ENCODE measurements at regions not wholly inside any gene's neighbourhood (a gene's known extent, or its start where the extent isn't known, plus 50 kb on each side); places are given as distances from the start of the nearest gene placed in this dataset.

DNA sequence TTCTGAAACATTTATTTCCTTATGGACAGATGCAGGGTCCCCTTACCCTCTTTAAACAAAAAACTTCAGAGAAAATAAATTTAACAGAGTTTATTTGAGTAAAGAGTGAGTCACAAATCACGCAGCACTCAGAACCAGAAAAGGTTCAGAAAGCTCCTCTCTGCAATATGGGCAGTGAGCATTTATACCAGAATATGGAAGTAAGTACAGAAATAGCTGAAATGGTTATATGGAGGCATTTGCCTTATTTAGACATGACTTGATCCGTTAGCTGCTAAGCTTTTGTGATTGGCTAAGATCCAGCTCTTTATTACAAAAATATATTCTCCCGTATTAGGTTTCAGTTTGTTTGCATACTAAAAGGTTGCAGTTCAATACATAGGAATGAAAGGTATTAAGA is 1554.1 kb downstream of the EFNA5 start:
- TF ChIP-seq, protein P1, sequence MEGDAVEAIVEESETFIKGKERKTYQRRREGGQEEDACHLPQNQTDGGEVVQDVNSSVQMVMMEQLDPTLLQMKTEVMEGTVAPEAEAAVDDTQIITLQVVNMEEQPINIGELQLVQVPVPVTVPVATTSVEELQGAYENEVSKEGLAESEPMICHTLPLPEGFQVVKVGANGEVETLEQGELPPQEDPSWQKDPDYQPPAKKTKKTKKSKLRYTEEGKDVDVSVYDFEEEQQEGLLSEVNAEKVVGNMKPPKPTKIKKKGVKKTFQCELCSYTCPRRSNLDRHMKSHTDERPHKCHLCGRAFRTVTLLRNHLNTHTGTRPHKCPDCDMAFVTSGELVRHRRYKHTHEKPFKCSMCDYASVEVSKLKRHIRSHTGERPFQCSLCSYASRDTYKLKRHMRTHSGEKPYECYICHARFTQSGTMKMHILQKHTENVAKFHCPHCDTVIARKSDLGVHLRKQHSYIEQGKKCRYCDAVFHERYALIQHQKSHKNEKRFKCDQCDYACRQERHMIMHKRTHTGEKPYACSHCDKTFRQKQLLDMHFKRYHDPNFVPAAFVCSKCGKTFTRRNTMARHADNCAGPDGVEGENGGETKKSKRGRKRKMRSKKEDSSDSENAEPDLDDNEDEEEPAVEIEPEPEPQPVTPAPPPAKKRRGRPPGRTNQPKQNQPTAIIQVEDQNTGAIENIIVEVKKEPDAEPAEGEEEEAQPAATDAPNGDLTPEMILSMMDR (conservative IDR thresholded peaks at IDR 0.05) = no peak
- no peak overlapping the region for H2BK120ac ChIP-seq (ENCODE audit: low read depth, low read length, poor library complexity, severe bottlenecking)
- H4K91ac ChIP-seq (ENCODE audit: insufficient read length, low read depth, low read length) = no peak overlapping the region
- H3K27ac ChIP-seq (ENCODE audit: insufficient read length, low read depth, low read length) = no peak overlapping the region
- H3K36me3 Mint-ChIP-seq (ENCODE audit: insufficient read depth in 1 of 3, low read depth in 3 of 3) = peaks cover 24 to 33% (median 29%) of the 10 kb centered on the region in 3 experiments
- H3K56ac ChIP-seq (ENCODE audit: insufficient read length, low read depth, low read length) = no peak overlapping the region
- H2AK5ac ChIP-seq (ENCODE audit: insufficient read length, low read length) = no peak overlapping the region
- H2BK20ac ChIP-seq (ENCODE audit: low read depth, low read length, poor library complexity, severe bottlenecking) = no peak overlapping the region
- no peak overlapping the region for H2AFZ ChIP-seq (ENCODE audit: low read length)
- no peak overlapping the region for H3T11ph ChIP-seq (ENCODE audit: low read length)
- H3K4me1 Mint-ChIP-seq = peaks cover 11 to 17% of the 10 kb centered on the region in 2 experiments
- no peak overlapping the region for H4K8ac ChIP-seq (replicated peaks; ENCODE audit: insufficient read length, low read depth, low read length)
- H3K4ac ChIP-seq (ENCODE audit: low read depth, low read length) = no peak overlapping the region
- no peak overlapping the region for H3K18ac ChIP-seq (ENCODE audit: insufficient read length, low read depth, low read length)
- no peaks in the 10 kb centered on the region for H3K4me1 ChIP-seq (ENCODE audit: insufficient read depth, low read length)
- H3K14ac ChIP-seq (ENCODE audit: insufficient read depth, low read length) = no peak overlapping the region
- no peak overlapping the region for H2BK15ac ChIP-seq (ENCODE audit: low read depth, low read length)
- no peaks in the 10 kb centered on the region for H3K27me3 ChIP-seq (ENCODE audit: insufficient read depth, low read length)
- no peaks in the 10 kb centered on the region for H3K79me1 ChIP-seq (ENCODE audit: insufficient read depth, low read depth, low read length, poor library complexity, severe bottlenecking)
- no peak overlapping the region for H3K27ac Mint-ChIP-seq
- no peaks in the 10 kb centered on the region for H3K79me2 ChIP-seq (ENCODE audit: insufficient read depth, low read length)
- no peak for DNase-seq
- peaks cover 26% of the 10 kb centered on the region in 2 experiments for H3K9me3 Mint-ChIP-seq
- peaks cover 24% of the 10 kb centered on the region for H3K9me3 ChIP-seq (ENCODE audit: control insufficient read depth, low read depth, low read length)
- no peaks in the 10 kb centered on the region for H4K20me1 ChIP-seq (ENCODE audit: control insufficient read depth, insufficient read depth, insufficient read length)
- H3K23ac ChIP-seq (ENCODE audit: insufficient read length, low read depth, low read length) = no peak overlapping the region
- no peak overlapping the region for H3K9ac ChIP-seq (ENCODE audit: extremely low read depth, insufficient read length, low read length)
- WGBS (ENCODE audit: extremely low coverage, insufficient read length, low lambda C conversion rate) = no CpG with 5 or more reads among the region's 3 CpGs
- H2BK12ac ChIP-seq (ENCODE audit: insufficient read length, low read depth, low read length) = no peak overlapping the region
- H3K4me3 Mint-ChIP-seq = no peak overlapping the region
- no peak overlapping the region for H3K4me2 ChIP-seq (ENCODE audit: insufficient read depth, insufficient read length, low read length)
- H2BK5ac ChIP-seq (ENCODE audit: insufficient read length, low read length) = no peak overlapping the region
- H3K27me3 Mint-ChIP-seq (ENCODE audit: low read depth) = no peaks in the 10 kb centered on the region
- H3K23me2 ChIP-seq (ENCODE audit: insufficient read length, low read depth, low read length, poor library complexity, severe bottlenecking) = no peaks in the 10 kb centered on the region
- H4K5ac ChIP-seq (ENCODE audit: insufficient read length, low read depth, low read length) = no peak overlapping the region
